IPS-15b (cell line): ENCODE measurements at regions not wholly inside any gene's neighbourhood (a gene's known extent, or its start where the extent isn't known, plus 50 kb on each side); places are given as distances from the start of the nearest gene placed in this dataset.
"Not testable (repeated sequence)": the region's sequence is repeated elsewhere in the genome, so short reads cannot be mapped to it uniquely, and the experiment has no call there.

Experiments used
- H3K27me3 ChIP-seq: one replicate; pipeline ENCODE4 v1.6.1; 2013; ENCODE audit warnings: low read length; ENCODE audit not compliant: control insufficient read depth, insufficient read depth
- H3K36me3 ChIP-seq: one replicate; pipeline ENCODE4 v1.6.1; 2013; ENCODE audit warnings: low read length; ENCODE audit not compliant: control insufficient read depth, insufficient read depth
- H3K4me1 ChIP-seq: one replicate; pipeline ENCODE4 v1.6.1; 2013; ENCODE audit warnings: mild to moderate bottlenecking, low read length; ENCODE audit not compliant: control insufficient read depth, insufficient read depth
- H3K4me3 ChIP-seq: one replicate; pipeline ENCODE4 v1.5.1; 2013; ENCODE audit warnings: low read depth, low read length
- H3K9ac ChIP-seq: one replicate; pipeline ENCODE4 v1.6.1; 2013; ENCODE audit warnings: low read depth, mild to moderate bottlenecking, low read length
- H3K9me3 ChIP-seq: one replicate; pipeline ENCODE4 v1.6.1; 2013; ENCODE audit warnings: mild to moderate bottlenecking, low read length; ENCODE audit not compliant: control insufficient read depth, insufficient read depth

GRCh38 chr12:131311764-131312163, 358.1 kb downstream of the ADGRD1 start:
- Histone ChIP-seq H3K9ac (no peak overlapping the region), H3K27me3 (no peaks in the 10 kb centered on the region), H3K36me3 (no peaks in the 10 kb centered on the region), H3K4me3 (no peak overlapping the region), H3K9me3 (no peaks in the 10 kb centered on the region), H3K4me1 (peaks cover 5% of the 10 kb centered on the region)

- H3K27me3 ChIP-seq, H3K9me3 ChIP-seq, H3K4me3 ChIP-seq, H3K36me3 ChIP-seq, H3K4me1 ChIP-seq, H3K9ac ChIP-seq: not testable (repeated sequence)
Observed at GRCh38 chr12:131312382-131312781, 358.7 kb downstream of the ADGRD1 start.

GRCh38 chr12:131312793-131313545, 359.3 kb downstream of the ADGRD1 start:
- Histone ChIP-seq H3K9me3 (no peaks in the 10 kb centered on the region), H3K4me1 (peaks cover 5% of the 10 kb centered on the region), H3K36me3 (no peaks in the 10 kb centered on the region), H3K4me3 (no peak overlapping the region), H3K9ac (no peak overlapping the region), H3K27me3 (no peaks in the 10 kb centered on the region)

GRCh38 chr12:131313635-131314034, 359.9 kb downstream of the ADGRD1 start:
- Histone ChIP-seq H3K27me3 (no peaks in the 10 kb centered on the region), H3K9me3 (no peaks in the 10 kb centered on the region), H3K4me1 (peaks cover 5% of the 10 kb centered on the region), H3K9ac (no peak overlapping the region), H3K36me3 (no peaks in the 10 kb centered on the region), H3K4me3 (no peak overlapping the region)

- H3K9ac ChIP-seq: no peak overlapping the region
- H3K9me3 ChIP-seq: no peaks in the 10 kb centered on the region
- no peaks in the 10 kb centered on the region for H3K27me3 ChIP-seq
- H3K36me3 ChIP-seq: no peaks in the 10 kb centered on the region
- no peak overlapping the region for H3K4me3 ChIP-seq
- H3K4me1 ChIP-seq: peaks cover 5% of the 10 kb centered on the region
Observed at GRCh38 chr12:131314524-131315090, 360.9 kb downstream of the ADGRD1 start.

- Histone ChIP-seq H3K9ac (no peak overlapping the region), H3K4me3 (no peak overlapping the region), H3K36me3 (no peaks in the 10 kb centered on the region), H3K27me3 (no peaks in the 10 kb centered on the region), H3K4me1 (peaks cover 5% of the 10 kb centered on the region), H3K9me3 (peaks cover 1% of the 10 kb centered on the region)
Observed at GRCh38 chr12:131315601-131316000, 361.9 kb downstream of the ADGRD1 start.

- H3K4me1 ChIP-seq: peaks cover 5% of the 10 kb centered on the region
- no peaks in the 10 kb centered on the region for H3K36me3 ChIP-seq
- H3K9ac ChIP-seq: no peak overlapping the region
- peaks cover 6% of the 10 kb centered on the region for H3K9me3 ChIP-seq
- H3K4me3 ChIP-seq: no peak overlapping the region
- H3K27me3 ChIP-seq: no peaks in the 10 kb centered on the region
Observed at GRCh38 chr12:131316388-131316787, 362.7 kb downstream of the ADGRD1 start.

GRCh38 chr12:131318045-131318685, 364.5 kb downstream of the ADGRD1 start:
- H3K9me3 ChIP-seq: peaks cover 10% of the 10 kb centered on the region
- H3K9ac ChIP-seq: no peak overlapping the region
- H3K4me3 ChIP-seq: no peak overlapping the region
- no peaks in the 10 kb centered on the region for H3K36me3 ChIP-seq
- H3K4me1 ChIP-seq: no peaks in the 10 kb centered on the region
- no peaks in the 10 kb centered on the region for H3K27me3 ChIP-seq

GRCh38 chr12:131321988-131322387, 368.3 kb downstream of the ADGRD1 start:
- H3K36me3 ChIP-seq: no peaks in the 10 kb centered on the region
- no peak overlapping the region for H3K4me3 ChIP-seq
- H3K4me1 ChIP-seq: no peaks in the 10 kb centered on the region
- H3K9me3 ChIP-seq: peaks cover 10% of the 10 kb centered on the region
- H3K9ac ChIP-seq: no peak overlapping the region
- no peaks in the 10 kb centered on the region for H3K27me3 ChIP-seq

GRCh38 chr12:131322460-131322859, 368.8 kb downstream of the ADGRD1 start:
- H3K9ac ChIP-seq, H3K27me3 ChIP-seq, H3K36me3 ChIP-seq, H3K4me1 ChIP-seq, H3K4me3 ChIP-seq: not testable (repeated sequence)
- peaks cover 10% of the 10 kb centered on the region for H3K9me3 ChIP-seq

- Histone ChIP-seq H3K36me3 (no peaks in the 10 kb centered on the region), H3K27me3 (no peaks in the 10 kb centered on the region), H3K9me3 (peaks cover 10% of the 10 kb centered on the region), H3K4me3 (no peak overlapping the region), H3K9ac (no peak overlapping the region), H3K4me1 (no peaks in the 10 kb centered on the region)
Observed at GRCh38 chr12:131323879-131324278, 370.2 kb downstream of the ADGRD1 start.
